PC-3 (cell line): ENCODE measurements at regions not wholly inside any gene's neighbourhood (a gene's known extent, or its start where the extent isn't known, plus 50 kb on each side); places are given as distances from the start of the nearest gene placed in this dataset.

Source experiments
- CTCF ChIP-seq: fragments of 300-600 bp; sonication (generic); conservative IDR thresholded peaks from 2 replicates; pipeline ENCODE4 v1.5.1; 2017; ENCODE audit warnings: antibody characterized with exemption, low read depth, mild to moderate bottlenecking, low read length
- EZH2 ChIP-seq: fragments of 300-600 bp; sonication (generic); IDR thresholded peaks from one replicate; pipeline ENCODE4 v1.6.1; 2017; ENCODE audit warnings: antibody characterized with exemption, mild to moderate bottlenecking, low read length; ENCODE audit not compliant: unreplicated experiment
- EZH2phosphoT487 ChIP-seq: fragments of 300-600 bp; sonication (generic); IDR thresholded peaks from 2 replicates; pipeline ENCODE4 v1.6.1; 2018; ENCODE audit warnings: mild to moderate bottlenecking, antibody characterized with exemption, low read length, borderline replicate concordance

- TF ChIP-seq CTCF (no peak), EZH2 (no peak), EZH2phosphoT487 (no peak)
These were observed 134.1 kb downstream of the ACTBL2 start for GRCh38 chr5:57348376-57349140.
